ENCODE measurements at regions not wholly inside any gene's neighbourhood (a gene's known extent, or its start where the extent isn't known, plus 50 kb on each side); places are given as distances from the start of the nearest gene placed in this dataset.

GRCh38 chr2:133943108-133943507, 310.8 kb upstream of the MGAT5 start:
- intact Hi-C loops (cut with micrococcal nuclease; ENCODE audit: unreplicated experiment), result no loop called here
- H3K4me1 ChIP-seq (ENCODE audit: insufficient read depth, low read length, poor library complexity, severe bottlenecking), result no peaks in the 10 kb centered on the region
- no peaks in the 10 kb centered on the region for H3K9me2 ChIP-seq (ENCODE audit: insufficient read depth, low read length)
- no peaks in the 10 kb centered on the region for H3K36me3 ChIP-seq (ENCODE audit: insufficient read depth, low read length)
- no peaks in the 10 kb centered on the region for H3K9me3 ChIP-seq (ENCODE audit: low read length)
- TF ChIP-seq CTCF (conservative IDR thresholded peaks at IDR 0.05; ENCODE audit: low read length) (no peak), EZH2phosphoT487 (IDR thresholded peaks at IDR 0.05; ENCODE audit: borderline replicate concordance, low read depth, low read length) (no peak)
- ChIA-PET POLR2A (no interaction called here), CTCF (ENCODE audit: unreplicated experiment) (no interaction called here)
- BruUV-seq (replicated peaks), result no TSS peak
- H2AFZ ChIP-seq (ENCODE audit: low read length), result no peak overlapping the region
- H3K4me2 ChIP-seq (ENCODE audit: low read length), result no peak overlapping the region
- no peak for DNase-seq (ENCODE audit: low spot score)
- H4K20me1 ChIP-seq (ENCODE audit: insufficient read depth, low read length), result no peaks in the 10 kb centered on the region
- no peak overlapping the region for H3K4me3 ChIP-seq (ENCODE audit: low read depth, low read length, poor library complexity, severe bottlenecking)
- no peaks in the 10 kb centered on the region for H3K79me2 ChIP-seq (ENCODE audit: insufficient read depth, low read depth, low read length)
- H3K27ac ChIP-seq (ENCODE audit: low read depth, low read length, poor library complexity, severe bottlenecking), result no peak overlapping the region

- BruUV-seq (replicated peaks), result no TSS peak
- Histone ChIP-seq H3K79me2 (ENCODE audit: insufficient read depth, low read depth, low read length) (no peaks in the 10 kb centered on the region), H3K4me1 (ENCODE audit: insufficient read depth, low read length, poor library complexity, severe bottlenecking) (no peaks in the 10 kb centered on the region), H3K9me3 (ENCODE audit: low read length) (no peaks in the 10 kb centered on the region), H3K4me3 (ENCODE audit: low read depth, low read length, poor library complexity, severe bottlenecking) (no peak overlapping the region), H3K36me3 (ENCODE audit: insufficient read depth, low read length) (no peaks in the 10 kb centered on the region), H4K20me1 (ENCODE audit: insufficient read depth, low read length) (no peaks in the 10 kb centered on the region), H3K27ac (ENCODE audit: low read depth, low read length, poor library complexity, severe bottlenecking) (no peak overlapping the region), H3K4me2 (ENCODE audit: low read length) (no peak overlapping the region), H2AFZ (ENCODE audit: low read length) (no peak overlapping the region), H3K9me2 (ENCODE audit: insufficient read depth, low read length) (no peaks in the 10 kb centered on the region)
- no peak for TF ChIP-seq CTCF (conservative IDR thresholded peaks at IDR 0.05; ENCODE audit: low read length)
- TF ChIP-seq EZH2phosphoT487 (IDR thresholded peaks at IDR 0.05; ENCODE audit: borderline replicate concordance, low read depth, low read length), result no peak
- ChIA-PET POLR2A (no interaction called here), CTCF (ENCODE audit: unreplicated experiment) (no interaction called here)
- no peak for DNase-seq (ENCODE audit: low spot score)
- intact Hi-C loops (cut with micrococcal nuclease; ENCODE audit: unreplicated experiment), result no loop called here
Observed at GRCh38 chr2:133945089-133945488, 308.8 kb upstream of the MGAT5 start.

DNA sequence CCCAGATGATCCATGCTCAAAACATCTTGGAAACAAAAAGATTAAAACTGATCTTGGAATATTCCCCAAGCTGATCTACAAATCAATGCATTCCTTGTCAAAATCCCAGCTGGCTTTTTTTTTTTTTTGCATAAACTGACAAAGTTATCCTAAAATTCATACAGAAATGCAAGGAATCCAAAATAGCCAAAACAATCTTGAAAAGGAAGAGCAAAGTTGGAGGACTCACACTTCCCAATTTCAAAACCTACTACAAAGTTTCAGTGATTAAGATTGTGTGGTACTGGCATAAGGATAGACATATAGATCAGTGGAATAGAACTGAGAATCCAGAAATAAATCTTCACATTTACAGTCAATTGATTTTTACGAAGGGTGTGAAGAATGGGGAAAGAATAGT, 306.8 kb upstream of the MGAT5 start:
- no peak for TF ChIP-seq EZH2phosphoT487 (IDR thresholded peaks at IDR 0.05; ENCODE audit: borderline replicate concordance, low read depth, low read length)
- TF ChIP-seq CTCF (conservative IDR thresholded peaks at IDR 0.05; ENCODE audit: low read length), result no peak
- Histone ChIP-seq H3K9me2 (ENCODE audit: insufficient read depth, low read length) (no peaks in the 10 kb centered on the region), H3K27ac (ENCODE audit: low read depth, low read length, poor library complexity, severe bottlenecking) (no peak overlapping the region), H3K36me3 (ENCODE audit: insufficient read depth, low read length) (no peaks in the 10 kb centered on the region), H2AFZ (ENCODE audit: low read length) (no peak overlapping the region), H3K79me2 (ENCODE audit: insufficient read depth, low read depth, low read length) (no peaks in the 10 kb centered on the region), H3K4me3 (ENCODE audit: low read depth, low read length, poor library complexity, severe bottlenecking) (no peak overlapping the region), H4K20me1 (ENCODE audit: insufficient read depth, low read length) (no peaks in the 10 kb centered on the region), H3K9me3 (ENCODE audit: low read length) (no peaks in the 10 kb centered on the region), H3K4me2 (ENCODE audit: low read length) (no peak overlapping the region), H3K4me1 (ENCODE audit: insufficient read depth, low read length, poor library complexity, severe bottlenecking) (no peaks in the 10 kb centered on the region)
- intact Hi-C loops (cut with micrococcal nuclease; ENCODE audit: unreplicated experiment), result no loop called here
- POLR2A ChIA-PET, result no interaction called here
- CTCF ChIA-PET (ENCODE audit: unreplicated experiment), result no interaction called here
- DNase-seq (ENCODE audit: low spot score), result no peak
- BruUV-seq (replicated peaks), result no TSS peak
